Kidney (tissue), 13 donors: ENCODE measurements at regions not wholly inside any gene's neighbourhood (a gene's known extent, or its start where the extent isn't known, plus 50 kb on each side); places are given as distances from the start of the nearest gene placed in this dataset.

Experiments used
- DNase-seq, 5 donors: peaks; one replicate each; pipeline ENCODE4 v3.0.0-alpha.2; 2013 to 2020
- FAIRE-seq: peaks from 2 replicates; lab custom pipeline; 2012; peaks lifted over from hg19 to GRCh38; lab: Jason Lieb, UNC
- H3K27ac ChIP-seq, 2 donors: one replicate each; pipeline ENCODE4 v1.7.0; 2013; ENCODE audit warnings: low read depth in 2 of 2, low read length in 2 of 2, inconsistent platforms in 1 of 2
- H3K27me3 ChIP-seq: one replicate; pipeline ENCODE4 v1.7.1; 2013; ENCODE audit warnings: low read length, inconsistent platforms; ENCODE audit not compliant: control insufficient read depth, insufficient read depth
- H3K36me3 ChIP-seq, 3 donors: one replicate each; pipeline versions ENCODE4 v1.7.0 to v1.7.1; 2013; ENCODE audit warnings: low read length in 3 of 3, control low read depth in 1 of 3, inconsistent platforms in 1 of 3; ENCODE audit not compliant: insufficient read depth in 3 of 3, control insufficient read depth in 2 of 3
- H3K4me1 ChIP-seq, 3 donors: one replicate each; pipeline versions ENCODE4 v1.7.0 to v1.7.1; 2013; ENCODE audit warnings: low read length in 3 of 3, inconsistent platforms in 1 of 3, low read depth in 1 of 3; ENCODE audit not compliant: control insufficient read depth in 2 of 3, insufficient read depth in 2 of 3
- H3K4me3 ChIP-seq, 3 donors: one replicate each; pipeline versions ENCODE4 v1.7.0 to v1.8.1; 2013; ENCODE audit warnings: low read length in 3 of 3, control low read depth in 1 of 3, inconsistent platforms in 1 of 3
- H3K9ac ChIP-seq, 3 donors: one replicate each; pipeline versions ENCODE4 v1.7.0 to v1.7.1; 2013; ENCODE audit warnings: low read length in 3 of 3, control low read depth in 1 of 3, inconsistent platforms in 1 of 3
- H3K9me3 ChIP-seq, 3 donors: one replicate each; pipeline versions ENCODE4 v1.7.0 to v1.7.1; 2013; ENCODE audit warnings: low read length in 3 of 3, control low read depth in 1 of 3, inconsistent platforms in 1 of 3; ENCODE audit not compliant: control insufficient read depth in 2 of 3, insufficient read depth in 1 of 3
- CTCF ChIP-seq: IDR thresholded peaks from 3 replicates; pipeline ENCODE4 v1.5.1; 2012; ENCODE audit warnings: mild to moderate bottlenecking, moderate library complexity, borderline replicate concordance; ENCODE audit not compliant: insufficient read depth; ENCODE audit errors: extremely low read depth
- intact Hi-C: fragments of 100-400 bp; cut with DNase I; formaldehyde crosslinking; loops from one replicate; pipeline ENCODE4 v1.11.1; 2022
- donor health status: control.
- donor health status: control.
- donor health status: control.
- donor health status: control.
- donor health status: control.
- donor health status: DM: yes; HTN: yes; CAD: no.
- donor health status: Normal renal cell carcinoma (clear cell type).

DNA sequence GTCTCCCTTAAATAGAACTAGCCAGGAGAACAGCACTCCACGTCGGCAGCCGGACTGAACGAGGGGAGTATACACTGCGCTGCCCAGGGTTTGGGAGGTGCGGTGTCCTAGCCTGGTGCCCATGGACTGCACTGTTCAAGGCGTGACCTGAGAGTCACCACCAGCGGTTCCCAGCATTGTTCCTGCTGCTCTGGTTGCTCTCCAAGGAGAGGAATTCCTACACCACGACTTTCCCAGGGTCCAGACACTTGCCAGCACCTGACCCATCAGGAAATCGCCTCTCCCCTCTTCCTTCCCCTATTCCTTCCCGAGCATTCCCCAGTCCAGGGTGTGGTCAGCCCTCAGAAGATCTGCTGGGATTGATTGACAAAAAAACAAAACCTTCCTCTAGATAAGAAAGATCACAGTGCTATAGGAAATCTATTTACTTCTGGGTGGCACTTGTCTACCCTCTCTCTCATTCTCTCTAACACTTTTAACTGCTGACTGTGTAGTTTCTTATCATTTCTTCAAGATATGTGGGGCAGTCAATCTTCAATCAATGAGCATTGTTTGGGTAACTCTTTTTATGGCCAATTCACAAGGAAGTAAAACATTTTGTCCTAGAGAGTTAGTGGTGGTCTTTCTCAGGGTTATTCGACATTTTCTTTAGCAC is 297.8 kb upstream of the ACTBL2 start:
- peak in 1 of 5 donors; percentile 50 for DNase-seq
- H3K27ac ChIP-seq = no peak overlapping the region

GRCh38 chr5:57779383-57780223 is 297.0 kb upstream of the ACTBL2 start:
- Histone ChIP-seq H3K27ac (no peak overlapping the region), H3K4me1 (no peaks in the 10 kb centered on the region), H3K9me3 (no peaks in the 10 kb centered on the region), H3K36me3 (no peaks in the 10 kb centered on the region), H3K9ac (no peak overlapping the region), H3K27me3 (no peaks in the 10 kb centered on the region), H3K4me3 (no peak overlapping the region)
- peak; percentile 67 for TF ChIP-seq CTCF
- peak in 4 of 5 donors; percentile 43 to 86 (median 63) for DNase-seq
- intact Hi-C loops = loop anchor here (10.0 kb wide), 1 partner anchor 685 kb away; the partner anchor contains the start of gene PLK2
- peak; percentile 82 for FAIRE-seq

More for the DNA sequence above, 297.8 kb upstream of the ACTBL2 start:
- TF ChIP-seq CTCF = no peak
- H3K9ac ChIP-seq = no peak overlapping the region
- intact Hi-C loops = no loop called here
- no peaks in the 10 kb centered on the region for H3K27me3 ChIP-seq
- no peak for FAIRE-seq
- H3K4me1 ChIP-seq = no peaks in the 10 kb centered on the region
- H3K9me3 ChIP-seq = no peaks in the 10 kb centered on the region
- H3K36me3 ChIP-seq = no peaks in the 10 kb centered on the region
- no peak overlapping the region for H3K4me3 ChIP-seq

- Histone ChIP-seq H3K27ac (no peak overlapping the region), H3K27me3 (no peaks in the 10 kb centered on the region), H3K36me3 (no peaks in the 10 kb centered on the region), H3K4me1 (no peaks in the 10 kb centered on the region), H3K9me3 (no peaks in the 10 kb centered on the region), H3K9ac (no peak overlapping the region), H3K4me3 (no peak overlapping the region)
- no peak for TF ChIP-seq CTCF
- intact Hi-C loops = loop anchor here (10.0 kb wide), 1 partner anchor 686 kb away; the partner anchor contains the start of gene PLK2
- DNase-seq (peak in 1 of 5 donors; percentile 6), FAIRE-seq (no peak)
Observed at GRCh38 chr5:57778501-57779091, 296.0 kb upstream of the ACTBL2 start.
